ENCODE measurements at regions not wholly inside any gene's neighbourhood (a gene's known extent, or its start where the extent isn't known, plus 50 kb on each side); places are given as distances from the start of the nearest gene placed in this dataset.

DNA sequence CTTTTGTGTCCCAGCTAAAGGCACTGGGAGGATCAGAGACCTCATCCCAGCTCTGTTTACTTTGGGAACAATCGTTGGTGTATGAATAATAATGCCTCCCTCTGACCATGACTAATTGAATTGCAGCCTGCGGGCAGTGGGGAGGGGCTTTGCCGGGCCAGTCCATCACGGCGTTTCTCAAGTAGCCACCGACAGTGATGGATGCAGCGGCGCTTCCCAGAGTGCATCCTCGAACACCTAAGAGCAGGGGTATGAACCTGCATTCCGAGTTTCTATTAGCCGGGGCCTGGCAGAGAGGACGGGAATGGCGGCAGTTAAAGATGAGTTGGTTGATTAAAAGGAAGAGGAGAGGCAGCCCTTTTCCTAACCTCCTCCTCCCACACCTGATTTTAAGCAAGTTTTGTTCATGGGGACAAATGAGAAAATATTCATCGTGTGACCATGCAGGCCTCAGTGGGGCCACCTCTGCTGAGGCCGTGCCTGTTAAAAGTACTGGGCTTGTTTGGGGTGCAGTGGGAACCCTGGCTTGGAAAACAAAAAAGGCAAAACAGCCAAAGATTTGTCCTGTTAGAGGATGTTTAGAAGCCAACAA, 154.1 kb downstream of the FOXA2 start:
- no peak for DNase-seq

DNA sequence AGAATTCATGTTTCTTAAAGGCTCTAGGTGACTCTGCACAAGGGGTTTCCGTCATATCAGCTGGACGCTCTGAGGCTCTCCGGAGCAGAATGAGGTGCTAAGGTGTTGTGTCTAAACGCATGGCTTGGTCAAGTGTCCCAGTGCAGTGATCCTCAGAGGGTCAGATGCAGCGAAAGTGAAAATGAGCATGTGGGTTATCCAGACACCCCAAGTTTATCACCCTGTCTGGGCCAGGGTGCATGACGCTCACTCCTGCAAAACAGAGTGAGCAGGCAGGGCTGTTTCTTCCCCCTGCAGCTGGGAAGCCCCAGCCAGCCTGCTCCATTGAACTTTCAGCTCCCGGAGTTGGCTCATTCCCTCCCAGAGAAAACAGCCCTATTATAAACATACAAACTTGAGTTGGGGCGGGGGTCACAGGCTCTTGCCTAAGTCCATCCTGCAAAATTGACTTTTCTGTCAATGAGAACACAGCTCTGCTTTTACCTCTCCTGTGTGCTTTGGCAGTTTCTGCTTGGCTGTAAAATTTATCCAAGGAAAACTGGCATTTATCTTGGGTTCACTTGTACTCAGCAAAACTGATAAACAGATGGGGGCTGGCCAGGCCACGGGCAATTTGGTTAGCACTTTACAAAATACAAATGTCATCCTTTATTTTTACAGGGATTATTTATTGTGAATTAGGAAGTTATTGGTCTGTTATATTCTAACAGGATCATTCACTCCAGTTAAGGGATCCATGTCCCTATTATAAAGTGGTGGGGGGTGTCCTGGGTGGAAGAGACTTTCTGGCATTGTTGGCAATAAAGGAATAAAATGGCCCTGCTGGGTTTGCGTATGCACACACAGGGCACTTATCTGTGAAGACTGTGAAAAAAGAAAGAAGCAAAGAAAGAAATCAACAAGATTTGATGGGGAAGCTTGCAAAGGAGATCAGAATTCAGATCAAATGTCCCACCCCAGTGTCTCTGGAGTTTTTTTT, 154.9 kb downstream of the FOXA2 start:
- no peak for DNase-seq

DNA sequence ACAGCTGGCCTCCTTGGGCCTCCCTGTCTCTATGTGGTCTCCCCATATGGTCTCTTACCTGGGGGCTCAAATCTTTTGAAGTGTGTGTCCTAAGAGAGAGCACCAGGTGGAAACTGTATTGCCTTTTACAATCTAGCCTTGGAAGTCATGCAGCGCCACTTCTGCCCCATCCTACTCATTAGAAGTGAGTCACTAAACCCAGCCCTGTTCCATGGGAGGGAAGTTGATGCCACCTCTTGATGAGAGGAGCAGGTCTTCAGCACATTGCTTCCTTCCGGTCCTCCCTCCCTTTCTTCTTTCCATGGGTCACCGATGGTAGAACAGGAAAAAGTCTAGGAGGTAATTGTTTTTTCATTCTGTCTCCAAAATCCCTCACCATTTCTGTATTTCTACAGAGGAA, 156.3 kb downstream of the FOXA2 start:
- DNase-seq, result no peak

DNA sequence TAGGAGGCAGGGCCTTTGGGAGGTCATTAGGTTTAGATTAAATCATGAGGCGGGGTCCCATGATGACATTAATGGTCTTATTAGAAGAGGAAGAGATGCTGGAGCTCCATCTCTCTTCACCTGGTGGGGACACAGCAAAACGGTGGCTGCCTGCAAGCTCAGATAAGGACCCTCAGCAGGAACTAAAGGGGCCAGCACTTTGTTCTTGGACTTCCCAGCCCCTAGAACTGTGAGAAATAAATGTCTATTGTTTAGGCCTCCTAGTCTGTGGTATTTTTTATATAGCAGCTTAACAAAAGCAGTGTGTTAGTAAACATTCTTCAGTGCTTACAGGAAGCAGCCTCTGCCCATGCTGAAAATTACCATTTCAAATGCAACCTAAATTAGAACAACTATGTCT, 157.6 kb downstream of the FOXA2 start:
- DNase-seq, result no peak

DNA sequence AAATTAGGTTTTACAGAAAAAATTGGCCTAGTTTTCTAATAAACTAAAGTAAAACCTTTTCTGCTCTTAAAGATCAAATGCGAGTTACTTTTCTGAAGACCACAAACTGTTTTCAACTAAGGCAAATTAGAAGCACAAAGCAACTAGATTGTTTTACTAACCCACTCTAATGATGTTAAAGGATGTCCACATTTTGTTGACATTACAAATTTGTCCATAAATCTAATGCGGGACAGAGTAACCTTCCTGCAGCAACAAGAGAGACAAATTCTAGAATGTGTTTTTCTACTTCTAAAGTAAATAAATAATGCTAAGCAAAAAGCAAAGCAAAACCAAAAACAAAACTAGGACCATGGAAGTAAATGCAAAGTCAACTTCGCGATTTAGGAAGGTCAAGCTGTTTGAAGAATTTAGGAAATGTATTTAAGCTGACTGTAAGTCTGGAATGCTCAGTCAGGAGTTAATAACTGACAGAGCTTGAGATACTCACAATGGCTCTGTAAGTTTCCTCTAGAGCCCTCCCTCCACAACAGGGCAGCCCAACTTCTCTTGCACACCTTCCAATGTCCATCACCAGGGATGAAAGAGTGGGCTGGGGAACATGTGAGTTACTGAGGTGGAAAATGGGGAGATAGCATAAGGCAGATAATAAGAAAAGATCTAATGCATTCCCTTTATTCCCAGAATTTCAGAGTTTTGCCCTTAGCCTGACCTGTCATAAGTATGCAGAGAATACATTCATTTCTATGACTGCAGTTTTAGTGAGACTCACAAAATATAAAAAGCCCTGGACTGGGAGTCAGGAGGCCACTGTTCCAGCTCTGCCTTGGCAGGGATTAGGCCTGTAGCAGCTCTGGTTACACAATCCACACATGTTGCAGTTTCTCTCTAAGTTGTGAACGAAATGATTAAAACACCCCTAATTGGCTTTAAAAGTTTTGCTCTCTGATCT, 158.8 kb downstream of the FOXA2 start:
- DNase-seq, result no peak

DNA sequence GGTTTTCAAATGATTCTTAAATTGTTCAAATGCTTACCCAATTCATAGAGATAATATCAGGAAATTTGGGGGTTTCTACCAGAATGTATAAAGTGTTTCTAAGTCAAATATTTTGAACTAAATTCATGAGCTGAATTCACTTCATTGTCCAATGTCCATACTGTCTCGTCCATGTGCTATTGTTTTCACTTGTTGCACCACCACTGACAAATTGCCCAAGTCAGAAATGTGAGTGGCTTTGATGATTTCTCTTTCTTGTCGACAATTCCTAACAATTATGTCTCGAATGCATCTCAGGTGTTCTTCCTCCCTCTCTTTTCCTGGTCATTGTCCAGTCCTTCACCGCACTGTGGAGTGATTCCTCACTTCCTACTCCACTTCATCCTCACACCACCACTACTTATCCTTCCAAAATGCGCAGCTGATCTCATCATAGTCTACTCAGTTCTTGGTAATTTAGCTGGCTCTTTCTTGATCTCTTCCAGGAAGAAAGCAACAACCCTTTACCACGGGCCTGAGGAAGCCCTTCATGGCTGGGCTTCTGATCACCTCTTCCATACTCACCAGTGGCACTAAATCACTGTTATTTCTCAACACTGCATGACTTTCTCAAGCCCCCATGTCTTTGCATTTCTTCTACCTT, 161.1 kb downstream of the FOXA2 start:
- no peak for DNase-seq

DNA sequence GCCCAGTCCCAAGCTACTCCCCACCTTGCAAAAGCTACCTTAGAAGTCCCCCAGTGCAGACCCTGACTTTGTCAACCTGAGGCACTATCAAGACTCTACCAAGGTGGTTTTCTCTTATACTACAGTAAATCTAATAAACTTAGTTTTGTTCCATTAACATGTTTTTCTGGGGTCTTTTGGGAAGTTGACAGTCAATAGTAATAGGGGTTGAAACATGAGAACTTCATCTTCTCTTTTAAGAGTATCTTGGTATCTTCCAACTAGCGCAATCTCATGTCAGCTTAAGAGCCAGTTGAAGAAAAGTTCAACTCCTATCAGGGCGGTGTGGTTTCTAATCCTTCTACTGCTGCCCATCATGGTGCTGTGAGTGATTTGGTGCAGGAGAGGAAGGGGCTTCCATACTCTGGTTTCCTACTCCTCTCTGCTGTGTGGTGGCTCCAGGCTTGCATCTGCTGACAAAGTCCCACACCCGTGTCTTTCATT, 164.2 kb downstream of the FOXA2 start:
- DNase-seq, result no peak

DNA sequence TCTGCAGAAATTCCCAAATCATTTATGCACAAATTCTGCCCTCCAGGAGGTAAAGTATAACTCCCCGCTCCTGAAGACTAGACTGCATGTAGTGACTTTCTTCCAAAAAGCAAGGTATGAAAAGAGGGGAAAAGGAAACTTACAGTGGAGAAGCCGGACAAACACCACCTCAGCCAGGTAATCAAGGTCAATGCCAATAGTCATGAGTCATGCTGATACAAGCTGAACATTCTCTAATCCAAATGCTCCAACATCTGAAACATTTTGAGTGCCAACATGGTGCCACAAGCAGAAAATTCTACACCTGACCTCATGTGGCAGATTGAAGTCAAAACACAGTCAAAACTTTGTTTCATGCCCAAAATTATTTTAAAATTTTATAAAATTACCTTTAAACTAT, 165.6 kb downstream of the FOXA2 start:
- DNase-seq, result no peak

DNA sequence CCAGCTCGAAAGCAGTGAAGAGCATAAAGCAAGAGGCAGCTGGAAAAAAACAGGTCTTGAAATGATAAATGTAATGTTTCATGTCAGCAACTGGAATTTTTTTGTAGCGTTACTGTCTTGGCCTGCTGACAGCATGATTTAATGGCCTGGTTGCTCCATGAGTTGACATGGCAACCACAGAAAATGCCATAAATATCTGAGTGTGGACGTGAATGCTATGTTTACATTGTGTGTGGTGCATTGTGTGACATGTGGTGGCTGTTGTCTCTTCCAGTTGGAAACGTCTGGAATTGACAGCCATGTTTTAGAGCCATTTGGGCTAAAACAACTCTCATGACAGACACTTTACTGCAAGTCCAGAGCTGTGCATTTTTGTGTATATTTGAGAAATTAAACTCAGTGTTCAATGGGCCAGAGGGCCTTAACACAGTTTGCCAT, 170.0 kb downstream of the FOXA2 start:
- DNase-seq, result no peak

DNA sequence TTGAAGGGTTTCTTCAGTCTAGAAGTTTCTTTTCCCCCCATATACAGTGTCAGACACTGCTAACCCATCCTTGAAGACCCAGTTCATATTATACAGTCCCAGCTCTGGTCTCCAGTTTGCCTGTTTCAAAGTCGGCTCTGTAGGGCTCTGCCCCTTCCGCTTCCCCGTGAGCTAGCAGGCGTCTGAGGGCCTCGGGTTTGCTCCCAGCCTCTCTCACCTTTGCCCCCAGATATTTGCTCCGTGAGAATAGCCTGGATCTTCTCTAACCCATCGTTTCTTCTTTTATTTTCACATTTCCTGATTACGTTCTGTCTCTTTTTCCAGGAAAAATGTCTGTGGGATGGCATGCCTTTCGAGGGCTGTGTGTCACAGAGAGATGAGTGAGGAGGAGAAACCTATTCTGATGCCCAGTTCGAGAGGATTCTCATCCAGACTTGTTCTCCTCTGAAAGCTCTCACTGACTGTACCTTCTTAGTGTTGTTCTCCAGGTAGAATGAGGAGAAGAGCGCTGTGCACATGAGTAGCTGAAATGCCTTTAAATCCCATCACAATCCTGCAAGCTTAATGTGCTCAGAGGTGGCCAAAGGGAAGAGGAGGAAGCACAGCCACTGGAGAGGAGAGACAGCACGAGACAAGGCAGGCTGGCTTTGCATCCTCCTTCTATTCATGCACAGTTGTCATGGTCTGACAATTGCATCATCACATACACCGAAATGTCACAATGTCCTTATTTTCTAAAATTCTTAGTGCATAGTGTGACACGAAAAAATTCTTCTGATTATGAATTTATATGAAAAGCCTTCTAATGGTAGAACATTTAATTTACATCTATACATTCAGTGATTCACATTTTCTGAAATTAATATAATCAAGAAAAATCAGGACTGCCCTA, 171.1 kb downstream of the FOXA2 start:
- no peak for DNase-seq

DNA sequence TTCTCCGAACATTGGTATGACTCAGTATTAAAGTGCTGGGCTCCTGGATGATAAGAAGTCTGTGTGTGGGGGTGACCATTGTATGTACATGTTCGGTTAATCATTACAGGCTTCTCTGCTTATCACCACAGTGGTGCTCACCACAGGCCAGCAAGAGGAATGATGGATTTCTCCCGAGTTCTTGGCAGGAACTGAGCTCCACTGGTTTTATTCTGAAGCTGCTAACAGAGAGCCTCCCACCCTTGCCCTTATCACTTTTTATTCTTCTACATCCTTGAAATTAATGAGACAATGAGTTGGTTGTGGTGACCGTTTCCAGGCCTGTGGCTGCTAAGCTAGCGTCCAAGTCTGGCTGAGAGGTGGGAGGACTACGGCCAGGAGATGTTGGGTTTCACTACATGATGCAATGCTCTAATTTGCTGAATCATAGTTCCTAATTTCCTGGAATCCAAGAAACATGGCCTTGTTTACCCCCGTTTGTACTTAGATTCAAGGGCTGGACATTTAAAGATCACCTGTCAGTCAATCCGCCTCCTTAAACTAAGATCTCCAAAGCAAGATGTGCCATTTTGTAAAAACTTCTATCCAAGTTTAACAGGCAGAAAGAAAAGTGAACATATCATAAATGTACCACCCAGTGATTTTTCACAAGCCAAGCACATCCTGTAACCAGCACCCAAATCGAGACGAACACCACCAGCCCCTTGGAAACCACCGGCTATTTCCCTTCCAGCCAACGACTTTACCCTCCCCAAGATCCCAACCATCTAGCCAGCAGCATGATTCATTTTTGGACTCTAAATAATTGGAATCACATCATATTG, 172.5 kb downstream of the FOXA2 start:
- DNase-seq, result no peak

DNA sequence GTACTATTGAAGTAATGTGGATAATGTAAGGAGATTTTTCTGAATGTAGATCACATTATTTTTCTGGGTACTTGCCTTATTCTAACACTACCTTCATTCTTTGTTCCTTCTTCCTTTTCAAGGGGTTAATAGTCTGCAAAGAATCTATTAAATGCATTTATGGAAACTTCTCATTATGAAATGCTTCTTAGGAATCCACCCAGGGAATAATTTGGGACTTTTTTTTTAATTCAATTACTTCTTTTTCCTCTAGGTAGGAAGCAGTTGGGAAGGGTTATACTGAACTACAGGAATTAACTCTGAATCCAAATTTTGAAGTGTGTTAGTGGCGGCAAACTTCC, 173.1 kb downstream of the FOXA2 start:
- DNase-seq, result no peak

DNA sequence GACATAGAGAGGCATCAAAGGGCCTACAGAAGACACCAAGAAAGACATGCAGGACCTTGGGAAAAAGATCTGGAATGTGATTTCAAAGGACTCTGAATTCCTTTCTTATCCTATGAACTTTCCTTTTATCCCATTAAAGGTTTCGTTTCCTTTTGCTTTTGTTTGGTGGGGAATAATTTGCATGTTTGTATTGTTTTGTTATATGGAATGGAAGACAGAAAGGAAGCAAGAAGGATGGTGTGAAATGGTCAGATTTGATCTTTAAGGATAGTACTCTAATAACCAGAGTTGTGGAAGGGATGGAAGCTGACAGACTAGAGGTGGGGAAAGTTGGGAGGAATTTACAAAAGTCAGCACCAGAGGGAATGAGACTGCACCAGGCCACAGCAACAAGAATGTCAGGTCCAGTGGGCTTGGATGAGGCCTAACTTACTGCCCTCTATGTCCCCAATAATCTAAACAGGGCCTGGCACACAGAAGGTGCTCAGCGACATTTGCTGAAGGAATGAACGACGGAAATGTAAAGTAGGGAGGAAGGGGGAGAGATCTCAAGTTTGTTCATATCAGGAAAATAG, 173.7 kb downstream of the FOXA2 start:
- no peak for DNase-seq

DNA sequence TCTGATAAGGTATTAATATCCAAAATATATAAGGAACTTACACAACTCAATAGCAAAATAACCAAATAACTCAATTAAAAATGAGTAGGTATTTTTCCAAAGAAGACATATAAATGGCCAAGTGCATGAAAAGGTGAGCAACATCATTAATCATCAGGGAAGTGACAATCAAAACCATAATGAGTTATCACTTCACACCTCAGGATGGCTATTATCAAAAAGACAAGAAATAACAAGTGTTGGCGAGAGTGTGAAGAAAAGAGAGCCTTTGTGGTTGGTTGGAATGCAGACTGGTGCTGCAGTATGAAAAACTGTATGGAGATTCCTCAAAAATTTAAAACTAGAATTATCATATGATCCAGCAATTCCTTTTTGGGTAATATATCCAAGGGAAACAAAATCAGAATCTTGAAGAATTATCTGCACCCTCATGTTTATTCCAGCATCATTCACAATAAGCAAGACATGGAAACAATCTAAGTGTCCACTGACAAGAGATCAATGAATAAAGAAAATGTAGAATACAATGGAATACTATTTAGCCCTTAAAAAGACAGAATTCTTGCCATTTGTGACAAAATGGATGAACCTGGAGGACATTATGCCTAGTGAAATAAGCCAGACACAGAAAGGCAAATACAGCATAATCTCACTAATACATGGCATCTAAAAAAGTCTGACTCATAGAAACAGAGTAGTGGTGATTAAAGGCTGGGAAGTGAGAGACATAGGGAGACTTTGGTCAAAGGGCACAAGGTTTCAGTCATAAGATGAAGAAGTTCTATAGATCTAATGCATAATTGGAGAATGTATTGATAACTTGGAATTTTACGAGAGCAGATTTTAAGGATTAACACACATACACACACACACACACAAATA, 175.6 kb downstream of the FOXA2 start:
- DNase-seq, result no peak

DNA sequence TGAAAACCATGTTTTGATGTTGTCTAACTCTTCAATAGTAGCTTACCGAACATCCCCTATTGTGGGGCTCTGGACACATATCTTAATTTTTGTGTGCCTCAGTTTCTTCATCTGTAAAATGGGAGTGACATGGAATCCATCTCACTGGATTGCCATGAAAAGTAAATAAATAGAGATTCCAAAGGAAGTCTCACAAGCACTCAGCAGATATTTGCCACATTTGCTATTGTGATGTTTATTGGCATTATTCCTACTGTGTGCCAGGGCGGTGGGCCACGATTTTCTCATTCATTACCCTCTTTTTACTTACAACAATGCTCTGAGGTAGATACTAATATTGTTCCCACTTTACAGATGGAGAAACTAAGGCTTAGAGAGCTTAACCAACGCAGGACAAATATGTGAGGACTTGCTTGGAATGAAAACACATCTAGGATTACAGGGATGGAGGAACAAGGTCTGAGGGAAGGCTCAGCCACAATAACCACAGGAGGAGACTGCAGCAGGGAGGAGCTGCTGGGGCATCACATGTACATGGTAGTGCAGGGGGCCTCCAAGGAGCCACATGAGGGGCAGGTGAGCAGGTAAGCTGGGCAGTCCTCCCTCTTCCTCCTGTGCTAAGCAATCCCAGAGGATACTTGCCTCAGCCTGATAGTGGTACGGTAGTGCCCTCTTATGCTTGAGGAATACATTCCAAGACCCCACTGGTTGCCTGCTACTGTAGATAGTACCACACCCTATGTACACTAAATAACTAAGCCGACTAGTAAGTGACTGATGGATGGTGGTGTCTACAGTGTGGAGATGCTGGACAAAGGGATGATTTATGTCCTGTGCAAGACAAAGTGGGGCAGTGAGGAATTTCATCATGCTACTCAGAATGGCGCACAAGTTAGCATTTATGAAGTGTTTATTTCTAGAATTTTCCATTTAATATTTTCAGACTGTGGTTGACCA, 176.9 kb downstream of the FOXA2 start:
- DNase-seq, result no peak

DNA sequence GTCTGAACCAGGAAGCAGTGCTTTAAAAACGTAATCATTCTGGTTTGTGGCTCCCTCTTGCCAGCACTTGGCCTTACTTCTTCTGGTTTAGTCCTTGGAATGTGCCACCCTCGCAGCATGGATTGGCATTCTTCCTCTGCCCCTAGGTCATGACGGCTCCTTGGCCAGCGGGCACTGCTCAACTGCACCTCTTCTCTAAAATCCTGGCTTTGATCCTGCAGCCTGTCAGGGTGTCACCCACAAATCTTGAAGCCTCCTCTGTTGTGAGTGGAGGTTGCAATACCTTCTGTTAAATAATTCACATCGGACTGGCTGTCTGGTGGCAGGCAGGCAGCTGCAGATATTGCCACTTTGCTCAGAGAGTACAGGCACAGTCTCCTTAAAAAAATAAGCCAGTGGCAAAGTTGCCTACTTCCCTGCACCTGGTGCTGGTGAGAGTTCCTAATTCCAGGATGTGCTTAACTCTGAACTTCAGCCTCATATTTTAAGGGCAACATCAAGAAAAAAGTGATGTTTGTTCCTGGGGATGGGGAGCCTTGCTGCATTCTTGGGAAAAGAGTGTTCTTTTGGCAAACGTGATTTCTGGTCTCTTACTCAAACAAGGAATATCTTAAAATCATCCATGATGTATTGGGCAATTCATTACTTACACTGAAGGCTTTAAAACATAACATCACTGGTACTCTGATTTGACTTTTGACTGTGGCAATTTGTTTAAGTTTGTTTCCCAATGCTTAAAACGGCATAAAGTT, 179.8 kb downstream of the FOXA2 start:
- DNase-seq, result no peak
